ENCODE measurements at regions not wholly inside any gene's neighbourhood (a gene's known extent, or its start where the extent isn't known, plus 50 kb on each side); places are given as distances from the start of the nearest gene placed in this dataset.

- H3K27ac ChIP-seq, result no peak overlapping the region
- intact Hi-C loops (cut with DNase I; ENCODE audit: low total_unique reads), result no loop called here
- in situ Hi-C loops (cut with MboI; ENCODE audit: low pct_ligation_motif_present in 1 of 4, low pct_unique_long_range_greater_than_20kb in 1 of 4, low sequenced_read_pairs in 3 of 4), result no loop called here
- no peak for DNase-seq
- H3K36me3 ChIP-seq, result no peaks in the 10 kb centered on the region
- WGBS, 2 donors (ENCODE audit: low coverage in 1 of 2), result 57 to 67% methylated on average over 6 of the region's 6 CpGs
- TF ChIP-seq POLR2AphosphoS5 (IDR thresholded peaks at IDR 0.05) (no peak), CTCF (IDR thresholded peaks at IDR 0.05) (no peak), POLR2A (IDR thresholded peaks at IDR 0.05) (no peak)
- H3K4me1 ChIP-seq, result peaks cover 0 to 18% (median 11%) of the 10 kb centered on the region in 4 donors
- no peak overlapping the region for H3K4me3 ChIP-seq
- H3K9me3 ChIP-seq, result no peaks in the 10 kb centered on the region
- no peaks in the 10 kb centered on the region for H3K27me3 ChIP-seq
These were observed 58.5 kb upstream of the MGAT5 start for GRCh38 chr2:134195341-134195740.

- WGBS, 2 donors (ENCODE audit: low coverage in 1 of 2), result 77 to 93% methylated on average over 3 of the region's 3 CpGs
- intact Hi-C loops (cut with DNase I; ENCODE audit: low total_unique reads), result no loop called here
- TF ChIP-seq EP300 (IDR thresholded peaks at IDR 0.05; ENCODE audit: low read depth) (no peak), CTCF (IDR thresholded peaks at IDR 0.05) (no peak)
- H3K4me3 ChIP-seq, result no peak overlapping the region
- H3K36me3 ChIP-seq, result no peaks in the 10 kb centered on the region
- in situ Hi-C loops (cut with MboI; ENCODE audit: low pct_ligation_motif_present in 1 of 4, low pct_unique_long_range_greater_than_20kb in 1 of 4, low sequenced_read_pairs in 3 of 4), result no loop called here
- H3K9me3 ChIP-seq, result no peaks in the 10 kb centered on the region
- no peaks in the 10 kb centered on the region for H3K27me3 ChIP-seq
- H3K4me1 ChIP-seq, result peaks cover 0 to 19% (median 11%) of the 10 kb centered on the region in 4 donors
- no peak for DNase-seq
- no peak overlapping the region for H3K27ac ChIP-seq
These were observed 56.4 kb upstream of the MGAT5 start for GRCh38 chr2:134197445-134197844.

- in situ Hi-C loops (cut with MboI; ENCODE audit: low pct_ligation_motif_present in 1 of 4, low pct_unique_long_range_greater_than_20kb in 1 of 4, low sequenced_read_pairs in 3 of 4), result no loop called here
- no peak overlapping the region for H3K27ac ChIP-seq
- H3K4me1 ChIP-seq, result peaks cover 0 to 19% (median 11%) of the 10 kb centered on the region in 4 donors
These were observed 55.8 kb upstream of the MGAT5 start for GRCh38 chr2:134198006-134198634.

GRCh38 chr2:134199123-134199522 is 54.7 kb upstream of the MGAT5 start:
- WGBS, 2 donors (ENCODE audit: low coverage in 1 of 2), result 80 to 90% methylated on average over 1 to 3 of the region's 3 CpGs
- Histone ChIP-seq H3K9me3 (no peaks in the 10 kb centered on the region), H3K27ac (no peak overlapping the region), H3K36me3 (no peaks in the 10 kb centered on the region), H3K4me3 (no peak overlapping the region), H3K27me3 (no peaks in the 10 kb centered on the region), H3K4me1 (peaks cover 0 to 19% (median 11%) of the 10 kb centered on the region in 4 donors)
- DNase-seq, result no peak
- in situ Hi-C loops (cut with MboI; ENCODE audit: low pct_ligation_motif_present in 1 of 4, low pct_unique_long_range_greater_than_20kb in 1 of 4, low sequenced_read_pairs in 3 of 4) (no loop called here), intact Hi-C loops (cut with DNase I; ENCODE audit: low total_unique reads) (no loop called here)
- no peak for TF ChIP-seq EP300 (IDR thresholded peaks at IDR 0.05; ENCODE audit: low read depth)

More at GRCh38 chr2:134198006-134198634, 55.8 kb upstream of the MGAT5 start:
- Histone ChIP-seq H3K9me3 (no peaks in the 10 kb centered on the region), H3K4me3 (no peak overlapping the region), H3K36me3 (no peaks in the 10 kb centered on the region), H3K27me3 (no peaks in the 10 kb centered on the region)
- no peak for TF ChIP-seq CTCF (IDR thresholded peaks at IDR 0.05)
- TF ChIP-seq POLR2AphosphoS5 (IDR thresholded peaks at IDR 0.05), result no peak
- TF ChIP-seq POLR2A (IDR thresholded peaks at IDR 0.05), result no peak
- no peak for TF ChIP-seq EP300 (IDR thresholded peaks at IDR 0.05; ENCODE audit: low read depth)
- 79% methylated on average over 1 of the region's 1 CpG; no CpG with 5 or more reads in 1 of the 2 donors for WGBS, 2 donors (ENCODE audit: low coverage in 1 of 2)
- no peak for DNase-seq
- intact Hi-C loops (cut with DNase I; ENCODE audit: low total_unique reads), result no loop called here
